Ascending aorta (tissue), 2 donors: ENCODE measurements at regions not wholly inside any gene's neighbourhood (a gene's known extent, or its start where the extent isn't known, plus 50 kb on each side); places are given as distances from the start of the nearest gene placed in this dataset.

Experiments
- DNase-seq, 2 donors: peaks; one replicate each; pipeline ENCODE4 v3.0.0-alpha.2; 2019; ENCODE audit warnings: low spot score in 2 of 2
- H3K27ac ChIP-seq, 2 donors: fragments of 200-600 bp; sonication (generic); one replicate each; pipeline ENCODE4 v1.5.1; 2016 to 2017; ENCODE audit warnings: mild to moderate bottlenecking in 1 of 2
- H3K27me3 ChIP-seq: fragments of 200-600 bp; sonication (generic); one replicate; pipeline ENCODE4 v1.5.1; 2017
- H3K36me3 ChIP-seq, 2 donors: fragments of 200-600 bp; sonication (generic); one replicate each; pipeline ENCODE4 v1.5.1; 2016
- H3K4me1 ChIP-seq, 2 donors: fragments of 200-600 bp; sonication (generic); one replicate each; pipeline ENCODE4 v1.5.1; 2016 to 2017; ENCODE audit warnings: mild to moderate bottlenecking in 1 of 2
- H3K4me3 ChIP-seq, 2 donors: fragments of 200-600 bp; sonication (generic); one replicate each; pipeline ENCODE4 v1.5.1; 2016 to 2017; ENCODE audit warnings: mild to moderate bottlenecking in 1 of 2
- H3K9me3 ChIP-seq, 2 donors: fragments of 200-600 bp; sonication (generic); one replicate each; pipeline ENCODE4 v1.5.1; 2016
- CTCF ChIP-seq, 3 experiments: fragments of 200-600 bp in 2 of 3; fragments of 450-650 bp in 1 of 3; sonication (generic) in 2 of 3; IDR thresholded peaks; one replicate each; pipeline ENCODE4 v1.5.1; 2016 to 2019; ENCODE audit warnings: antibody characterized with exemption in 3 of 3, mild to moderate bottlenecking in 1 of 3, moderate library complexity in 1 of 3
- intact Hi-C: fragments of 100-400 bp; cut with DNase I; formaldehyde crosslinking; loops from one replicate; pipeline ENCODE4 v1.15.1; 2023

GRCh38 chr4:108512615-108513505 lies 107.5 kb upstream of the RPL34 start:
- intact Hi-C loops, result no loop called here
- Histone ChIP-seq H3K36me3 (no peaks in the 10 kb centered on the region), H3K27me3 (no peaks in the 10 kb centered on the region), H3K9me3 (no peaks in the 10 kb centered on the region), H3K4me3 (no peak overlapping the region), H3K27ac (no peak overlapping the region), H3K4me1 (no peaks in the 10 kb centered on the region)
- no peak for TF ChIP-seq CTCF (IDR thresholded peaks at IDR 0.05)
- no peak for DNase-seq

DNA sequence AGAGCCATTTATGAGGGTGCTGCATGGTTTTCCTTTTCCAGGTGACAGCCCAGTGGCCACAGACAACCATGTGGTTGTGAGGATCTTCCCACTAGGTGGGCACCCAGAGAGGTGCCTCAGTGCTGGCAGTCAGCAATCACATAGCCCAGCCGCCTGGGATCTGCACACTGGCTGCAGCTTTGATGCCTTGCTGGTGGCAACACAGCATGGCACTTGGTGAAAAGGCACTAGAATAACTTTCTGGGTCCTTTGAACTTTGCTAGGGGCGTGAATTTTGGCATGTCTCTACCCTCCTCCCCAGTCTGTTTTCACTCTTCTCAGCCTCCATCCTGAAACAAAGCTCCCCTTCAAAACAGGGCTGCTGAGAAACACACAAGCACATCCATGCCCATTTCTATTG lies 108.8 kb upstream of the RPL34 start:
- Histone ChIP-seq H3K4me3 (no peak overlapping the region), H3K36me3 (no peaks in the 10 kb centered on the region), H3K27ac (no peak overlapping the region), H3K9me3 (no peaks in the 10 kb centered on the region), H3K4me1 (no peaks in the 10 kb centered on the region), H3K27me3 (no peaks in the 10 kb centered on the region)
- no peak for TF ChIP-seq CTCF (IDR thresholded peaks at IDR 0.05)
- intact Hi-C loops, result no loop called here
- no peak for DNase-seq

DNA sequence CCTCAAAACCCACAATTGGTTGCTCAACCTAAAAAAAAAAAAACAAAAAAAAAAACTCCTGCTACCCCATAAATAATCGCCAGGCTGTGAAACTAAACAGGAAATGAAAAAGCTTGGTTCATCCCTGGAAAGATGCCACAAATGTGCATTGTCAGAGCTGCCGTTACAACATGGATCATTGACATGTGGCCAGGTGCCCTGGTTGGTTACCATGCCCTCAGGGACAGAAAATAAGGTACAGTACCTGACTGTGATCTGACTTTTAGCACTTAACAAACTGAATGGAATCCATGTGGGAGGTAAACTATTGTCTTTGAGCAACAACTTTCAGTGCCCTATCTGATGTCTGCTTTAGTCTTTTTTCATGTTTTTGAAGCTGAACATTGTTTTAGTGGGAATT lies 118.0 kb upstream of the RPL34 start:
- H3K4me1 ChIP-seq, result no peaks in the 10 kb centered on the region
- no peak overlapping the region for H3K4me3 ChIP-seq
- H3K36me3 ChIP-seq, result no peaks in the 10 kb centered on the region
- DNase-seq, result no peak
- peaks cover 0 to 8% of the 10 kb centered on the region in 2 donors for H3K9me3 ChIP-seq
- H3K27me3 ChIP-seq, result no peaks in the 10 kb centered on the region
- TF ChIP-seq CTCF (IDR thresholded peaks at IDR 0.05), result no peak
- intact Hi-C loops, result no loop called here
- H3K27ac ChIP-seq, result no peak overlapping the region

DNA sequence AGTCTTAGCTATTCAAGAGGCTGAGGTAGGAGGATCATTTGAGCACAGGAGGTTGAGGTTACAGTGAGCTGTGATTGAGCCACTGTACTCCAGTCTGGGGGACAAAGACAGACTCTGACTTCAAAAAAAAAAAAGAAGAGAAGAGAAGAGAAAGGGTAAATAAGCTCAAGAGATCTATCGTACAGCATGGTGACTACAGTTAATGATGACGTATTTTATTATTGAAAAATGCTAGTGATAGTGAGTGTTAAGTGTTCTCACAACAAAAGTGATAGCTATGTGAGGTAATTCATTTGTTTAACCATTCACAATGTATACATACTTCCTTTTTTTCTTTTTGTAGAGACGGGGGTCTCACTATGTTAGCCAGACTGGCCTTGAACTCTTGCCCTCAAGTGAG lies 121.5 kb upstream of the RPL34 start:
- Histone ChIP-seq H3K27ac (no peak overlapping the region), H3K4me3 (no peak overlapping the region), H3K9me3 (peaks cover 0 to 14% of the 10 kb centered on the region in 2 donors), H3K27me3 (no peaks in the 10 kb centered on the region), H3K36me3 (no peaks in the 10 kb centered on the region), H3K4me1 (no peaks in the 10 kb centered on the region)
- intact Hi-C loops, result no loop called here
- TF ChIP-seq CTCF (IDR thresholded peaks at IDR 0.05), result no peak
- no peak for DNase-seq

- DNase-seq, result no peak
- Histone ChIP-seq H3K4me3 (no peak overlapping the region), H3K27ac (no peak overlapping the region), H3K9me3 (peaks cover 9 to 15% of the 10 kb centered on the region in 2 donors), H3K36me3 (no peaks in the 10 kb centered on the region), H3K4me1 (no peaks in the 10 kb centered on the region), H3K27me3 (no peaks in the 10 kb centered on the region)
- no peak for TF ChIP-seq CTCF (IDR thresholded peaks at IDR 0.05)
- intact Hi-C loops, result no loop called here
These were observed 126.8 kb upstream of the RPL34 start for GRCh38 chr4:108493596-108493931.
